ENCODE measurements at regions not wholly inside any gene's neighbourhood (a gene's known extent, or its start where the extent isn't known, plus 50 kb on each side); places are given as distances from the start of the nearest gene placed in this dataset.

DNA sequence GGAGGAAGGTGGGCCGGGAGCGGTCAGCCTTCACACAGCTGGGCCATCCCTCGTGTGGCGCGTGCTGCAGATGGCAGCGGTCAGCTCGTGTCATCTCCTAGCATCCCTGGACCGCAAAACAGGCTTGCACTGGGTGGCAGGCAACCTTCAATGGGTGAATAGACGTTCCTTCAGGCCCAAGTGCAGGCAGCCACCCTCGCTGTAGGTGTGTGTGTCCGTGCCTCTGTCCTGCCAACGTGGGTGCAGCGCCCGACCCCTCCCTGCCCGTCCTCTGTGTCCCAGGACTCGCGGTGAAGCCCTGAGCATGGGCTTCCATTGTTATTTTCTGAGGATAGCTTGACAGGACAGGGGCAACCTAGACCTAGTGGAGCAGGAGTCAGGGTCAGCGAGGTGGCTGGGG is 79.8 kb upstream of the STOX2 start:
- Mint-ChIP-seq H3K27ac (no peak overlapping the region), H3K9me3 (no peaks in the 10 kb centered on the region), H3K4me3 (no peak overlapping the region), H3K36me3 (no peaks in the 10 kb centered on the region), H3K4me1 (peaks cover 0 to 9% of the 10 kb centered on the region in 2 donors), H3K27me3 (ENCODE audit: low read depth in 2 of 2) (peaks cover 0 to 20% of the 10 kb centered on the region in 2 donors)
- ATAC-seq: no peak
- intact Hi-C loops (cut with micrococcal nuclease): no loop called here
- 90% methylated on average over 18 of the region's 18 CpGs for WGBS (ENCODE audit: insufficient coverage)
- Histone ChIP-seq H3K4me3 (ENCODE audit: low read length) (no peak overlapping the region), H3K9me3 (ENCODE audit: control insufficient read depth, insufficient read depth, low read length) (no peaks in the 10 kb centered on the region), H3K36me3 (ENCODE audit: control insufficient read depth, insufficient read depth, low read length) (no peaks in the 10 kb centered on the region), H3K27ac (ENCODE audit: low read length) (no peak overlapping the region), H3K4me1 (ENCODE audit: control insufficient read depth, insufficient read depth, low read length) (no peaks in the 10 kb centered on the region), H3K27me3 (ENCODE audit: control insufficient read depth, insufficient read depth, low read length) (no peaks in the 10 kb centered on the region)
- DNase-seq: no peak
- TF ChIP-seq, protein P1, sequence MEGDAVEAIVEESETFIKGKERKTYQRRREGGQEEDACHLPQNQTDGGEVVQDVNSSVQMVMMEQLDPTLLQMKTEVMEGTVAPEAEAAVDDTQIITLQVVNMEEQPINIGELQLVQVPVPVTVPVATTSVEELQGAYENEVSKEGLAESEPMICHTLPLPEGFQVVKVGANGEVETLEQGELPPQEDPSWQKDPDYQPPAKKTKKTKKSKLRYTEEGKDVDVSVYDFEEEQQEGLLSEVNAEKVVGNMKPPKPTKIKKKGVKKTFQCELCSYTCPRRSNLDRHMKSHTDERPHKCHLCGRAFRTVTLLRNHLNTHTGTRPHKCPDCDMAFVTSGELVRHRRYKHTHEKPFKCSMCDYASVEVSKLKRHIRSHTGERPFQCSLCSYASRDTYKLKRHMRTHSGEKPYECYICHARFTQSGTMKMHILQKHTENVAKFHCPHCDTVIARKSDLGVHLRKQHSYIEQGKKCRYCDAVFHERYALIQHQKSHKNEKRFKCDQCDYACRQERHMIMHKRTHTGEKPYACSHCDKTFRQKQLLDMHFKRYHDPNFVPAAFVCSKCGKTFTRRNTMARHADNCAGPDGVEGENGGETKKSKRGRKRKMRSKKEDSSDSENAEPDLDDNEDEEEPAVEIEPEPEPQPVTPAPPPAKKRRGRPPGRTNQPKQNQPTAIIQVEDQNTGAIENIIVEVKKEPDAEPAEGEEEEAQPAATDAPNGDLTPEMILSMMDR (IDR thresholded peaks at IDR 0.05): no peak

DNA sequence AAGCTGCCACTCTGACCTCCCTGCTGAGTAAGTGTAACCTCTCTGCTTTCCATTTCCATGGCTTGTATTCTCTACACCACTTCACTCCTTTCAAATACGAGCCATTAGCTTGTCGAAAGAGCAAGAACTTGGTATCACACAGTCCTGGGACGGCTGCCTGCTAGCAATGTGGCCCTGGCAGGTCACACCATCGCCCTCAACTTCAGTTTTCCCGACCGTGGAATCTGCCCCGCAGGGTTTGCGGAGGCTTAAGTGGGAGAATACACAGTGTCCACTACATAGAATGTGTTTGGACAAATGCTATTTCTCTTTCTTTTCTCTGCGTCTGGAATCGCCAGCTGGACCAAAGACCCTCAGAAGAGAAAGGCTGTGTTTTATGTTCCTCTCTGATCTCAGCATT is 78.6 kb upstream of the STOX2 start:
- Histone ChIP-seq H3K27ac (ENCODE audit: low read length) (no peak overlapping the region), H3K36me3 (ENCODE audit: control insufficient read depth, insufficient read depth, low read length) (no peaks in the 10 kb centered on the region)
- no peak for DNase-seq

DNA sequence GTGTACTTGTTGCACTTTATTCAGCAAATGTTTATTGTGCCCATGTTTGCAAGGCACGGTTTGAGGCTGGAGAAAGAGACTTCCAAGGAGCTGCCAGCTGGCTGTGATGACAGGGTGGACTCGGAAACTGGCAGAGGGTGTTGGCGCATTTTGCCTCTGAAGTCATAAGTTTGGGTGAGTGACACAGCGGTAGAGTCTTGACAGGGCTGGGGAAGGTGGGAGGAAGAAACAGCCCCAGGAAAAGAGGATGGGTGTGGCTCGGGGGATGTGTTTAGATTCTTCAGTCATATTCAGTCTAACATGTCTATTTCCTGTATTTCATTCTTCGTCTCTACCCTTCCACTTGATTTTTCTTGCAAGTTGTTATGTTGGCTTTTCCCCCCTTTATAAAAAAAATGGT is 77.0 kb upstream of the STOX2 start:
- peaks cover 0 to 9% of the 10 kb centered on the region in 2 donors for H3K4me1 Mint-ChIP-seq
- Histone ChIP-seq H3K27ac (ENCODE audit: low read length) (no peak overlapping the region), H3K27me3 (ENCODE audit: control insufficient read depth, insufficient read depth, low read length) (no peaks in the 10 kb centered on the region), H3K4me3 (ENCODE audit: low read length) (no peak overlapping the region), H3K9me3 (ENCODE audit: control insufficient read depth, insufficient read depth, low read length) (no peaks in the 10 kb centered on the region), H3K4me1 (ENCODE audit: control insufficient read depth, insufficient read depth, low read length) (no peaks in the 10 kb centered on the region), H3K36me3 (ENCODE audit: control insufficient read depth, insufficient read depth, low read length) (no peaks in the 10 kb centered on the region)
- TF ChIP-seq, protein P1 (IDR thresholded peaks at IDR 0.05): no peak
- no peak overlapping the region for H3K27ac Mint-ChIP-seq
- no peak for DNase-seq
- WGBS (ENCODE audit: insufficient coverage): 45% methylated on average over 4 of the region's 6 CpGs
- intact Hi-C loops (cut with micrococcal nuclease): no loop called here
- no peak for ATAC-seq
- H3K36me3 Mint-ChIP-seq: no peaks in the 10 kb centered on the region
- H3K9me3 Mint-ChIP-seq: no peaks in the 10 kb centered on the region
- H3K4me3 Mint-ChIP-seq: no peak overlapping the region
- H3K27me3 Mint-ChIP-seq (ENCODE audit: low read depth in 2 of 2): peaks cover 0 to 25% of the 10 kb centered on the region in 2 donors

More for the DNA sequence above, 78.6 kb upstream of the STOX2 start:
- Histone ChIP-seq H3K9me3 (ENCODE audit: control insufficient read depth, insufficient read depth, low read length) (no peaks in the 10 kb centered on the region), H3K4me1 (ENCODE audit: control insufficient read depth, insufficient read depth, low read length) (no peaks in the 10 kb centered on the region), H3K4me3 (ENCODE audit: low read length) (no peak overlapping the region), H3K27me3 (ENCODE audit: control insufficient read depth, insufficient read depth, low read length) (no peaks in the 10 kb centered on the region)
- H3K27me3 Mint-ChIP-seq (ENCODE audit: low read depth in 2 of 2): peaks cover 0 to 20% of the 10 kb centered on the region in 2 donors
- no peaks in the 10 kb centered on the region for H3K9me3 Mint-ChIP-seq
- peaks cover 0 to 9% of the 10 kb centered on the region in 2 donors for H3K4me1 Mint-ChIP-seq
- TF ChIP-seq, protein P1 (IDR thresholded peaks at IDR 0.05): no peak
- WGBS (ENCODE audit: insufficient coverage): 90% methylated on average over 10 of the region's 10 CpGs
- intact Hi-C loops (cut with micrococcal nuclease): no loop called here
- H3K36me3 Mint-ChIP-seq: no peaks in the 10 kb centered on the region
- no peak for ATAC-seq
- no peak overlapping the region for H3K27ac Mint-ChIP-seq
- no peak overlapping the region for H3K4me3 Mint-ChIP-seq

- TF ChIP-seq, protein P1 (IDR thresholded peaks at IDR 0.05): no peak
- H3K27ac ChIP-seq (ENCODE audit: low read length): no peak overlapping the region
- no peak overlapping the region for H3K27ac Mint-ChIP-seq
Measured at GRCh38 chr4:183828839-183829238, 76.3 kb upstream of the STOX2 start.

More at GRCh38 chr4:183828839-183829238, 76.3 kb upstream of the STOX2 start:
- no peaks in the 10 kb centered on the region for H3K36me3 Mint-ChIP-seq
- Histone ChIP-seq H3K27me3 (ENCODE audit: control insufficient read depth, insufficient read depth, low read length) (no peaks in the 10 kb centered on the region), H3K36me3 (ENCODE audit: control insufficient read depth, insufficient read depth, low read length) (no peaks in the 10 kb centered on the region), H3K9me3 (ENCODE audit: control insufficient read depth, insufficient read depth, low read length) (no peaks in the 10 kb centered on the region), H3K4me1 (ENCODE audit: control insufficient read depth, insufficient read depth, low read length) (no peaks in the 10 kb centered on the region), H3K4me3 (ENCODE audit: low read length) (no peak overlapping the region)
- peaks cover 0 to 9% of the 10 kb centered on the region in 2 donors for H3K4me1 Mint-ChIP-seq
- no peak overlapping the region for H3K4me3 Mint-ChIP-seq
- no peaks in the 10 kb centered on the region for H3K9me3 Mint-ChIP-seq
- WGBS (ENCODE audit: insufficient coverage): 98% methylated on average over 3 of the region's 3 CpGs
- ATAC-seq (no peak), DNase-seq (no peak)
- intact Hi-C loops (cut with micrococcal nuclease): no loop called here
- peaks cover 0 to 27% of the 10 kb centered on the region in 2 donors for H3K27me3 Mint-ChIP-seq (ENCODE audit: low read depth in 2 of 2)

Measured in natural killer cell (primary cell).